ENCODE measurements at regions not wholly inside any gene's neighbourhood (a gene's known extent, or its start where the extent isn't known, plus 50 kb on each side); places are given as distances from the start of the nearest gene placed in this dataset.

GRCh38 chr11:97544431-97544830 is 1154.6 kb downstream of the JRKL start:
- H2BK20ac ChIP-seq (ENCODE audit: low read depth, low read length, poor library complexity, severe bottlenecking) = no peak overlapping the region
- Mint-ChIP-seq H3K4me3 (no peak overlapping the region), H3K27ac (no peak overlapping the region), H3K4me1 (peaks cover 7 to 9% of the 10 kb centered on the region in 2 experiments), H3K36me3 (ENCODE audit: insufficient read depth in 1 of 3, low read depth in 3 of 3) (peaks cover 0 to 6% (median 0%) of the 10 kb centered on the region in 3 experiments; a peak in 3 of 7 replicates), H3K9me3 (peaks cover 3 to 10% of the 10 kb centered on the region in 2 experiments; a peak in 4 of 5 replicates), H3K27me3 (ENCODE audit: low read depth) (no peaks in the 10 kb centered on the region)
- H3K14ac ChIP-seq (ENCODE audit: insufficient read depth, low read length) = no peak overlapping the region
- H4K5ac ChIP-seq (ENCODE audit: insufficient read length, low read depth, low read length) = no peak overlapping the region
- H3K23ac ChIP-seq (ENCODE audit: insufficient read length, low read depth, low read length) = no peak overlapping the region
- H2BK12ac ChIP-seq (ENCODE audit: insufficient read length, low read depth, low read length) = no peak overlapping the region
- no peak overlapping the region for H2BK120ac ChIP-seq (ENCODE audit: low read depth, low read length, poor library complexity, severe bottlenecking)
- no peaks in the 10 kb centered on the region; the same call in 1 of the 2 replicates for H3K4me1 ChIP-seq (ENCODE audit: insufficient read depth, low read length)
- H3K4me2 ChIP-seq (ENCODE audit: insufficient read depth, insufficient read length, low read length) = no peak overlapping the region
- no peak overlapping the region for H3K9ac ChIP-seq (ENCODE audit: extremely low read depth, insufficient read length, low read length)
- H4K20me1 ChIP-seq (ENCODE audit: control insufficient read depth, insufficient read depth, insufficient read length) = no peaks in the 10 kb centered on the region
- no peaks in the 10 kb centered on the region for H3K27me3 ChIP-seq (ENCODE audit: insufficient read depth, low read length)
- no peak overlapping the region for H3K56ac ChIP-seq (ENCODE audit: insufficient read length, low read depth, low read length)
- H3K79me1 ChIP-seq (ENCODE audit: insufficient read depth, low read depth, low read length, poor library complexity, severe bottlenecking) = no peaks in the 10 kb centered on the region
- no peaks in the 10 kb centered on the region for H3K79me2 ChIP-seq (ENCODE audit: insufficient read depth, low read length)
- H4K91ac ChIP-seq (ENCODE audit: insufficient read length, low read depth, low read length) = no peak overlapping the region
- no peak overlapping the region for H3T11ph ChIP-seq (ENCODE audit: low read length)
- no peak overlapping the region for H3K27ac ChIP-seq (ENCODE audit: insufficient read length, low read depth, low read length)
- no peak overlapping the region for H2BK15ac ChIP-seq (ENCODE audit: low read depth, low read length)
- H2BK5ac ChIP-seq (ENCODE audit: insufficient read length, low read length) = no peak overlapping the region
- TF ChIP-seq CTCF (conservative IDR thresholded peaks at IDR 0.05) = no peak
- no peak overlapping the region for H2AFZ ChIP-seq (ENCODE audit: low read length)
- H3K9me3 ChIP-seq (ENCODE audit: control insufficient read depth, low read depth, low read length) = no peaks in the 10 kb centered on the region
- no peak overlapping the region for H3K4ac ChIP-seq (ENCODE audit: low read depth, low read length)
- no peak overlapping the region for H4K8ac ChIP-seq (replicated peaks; ENCODE audit: insufficient read length, low read depth, low read length)
- H3K18ac ChIP-seq (ENCODE audit: insufficient read length, low read depth, low read length) = no peak overlapping the region
- no peak overlapping the region for H2AK5ac ChIP-seq (ENCODE audit: insufficient read length, low read length)
- H3K23me2 ChIP-seq (ENCODE audit: insufficient read length, low read depth, low read length, poor library complexity, severe bottlenecking) = no peaks in the 10 kb centered on the region
- no peak for DNase-seq
